Mesenteric fat pad (tissue), 1 donor: ENCODE measurements at regions not wholly inside any gene's neighbourhood (a gene's known extent, or its start where the extent isn't known, plus 50 kb on each side); places are given as distances from the start of the nearest gene placed in this dataset.

ENCODE experiments used
- DNase-seq: peaks from one replicate; pipeline ENCODE4 v3.0.0-alpha.2; 2020; ENCODE audit warnings: low spot score
- donor health status: DM: yes; HTN: yes; CAD: no.

DNA sequence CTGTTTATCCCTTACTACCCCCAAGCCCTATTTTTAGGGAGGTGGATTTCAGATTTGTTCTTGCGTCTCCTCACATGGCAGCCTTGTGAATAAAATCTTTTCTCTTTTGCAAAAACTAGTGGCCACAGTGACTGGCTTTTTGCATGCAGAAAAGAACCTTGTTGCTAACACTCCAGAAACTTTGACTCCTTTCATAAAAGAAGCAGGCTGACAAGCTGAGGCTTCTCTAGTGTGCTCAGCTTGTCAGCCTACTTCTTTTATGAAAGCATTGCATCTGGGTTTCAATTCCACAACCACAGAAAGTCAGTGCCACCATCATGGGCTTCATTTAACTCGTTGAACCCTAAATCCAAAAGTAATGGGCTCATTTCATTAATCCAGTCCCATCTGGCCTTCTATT, 761.0 kb upstream of the COBL start:
- DNase-seq, result no peak

- DNase-seq, result no peak
These were observed 758.3 kb upstream of the COBL start for GRCh38 chr7:52074912-52075311.

DNA sequence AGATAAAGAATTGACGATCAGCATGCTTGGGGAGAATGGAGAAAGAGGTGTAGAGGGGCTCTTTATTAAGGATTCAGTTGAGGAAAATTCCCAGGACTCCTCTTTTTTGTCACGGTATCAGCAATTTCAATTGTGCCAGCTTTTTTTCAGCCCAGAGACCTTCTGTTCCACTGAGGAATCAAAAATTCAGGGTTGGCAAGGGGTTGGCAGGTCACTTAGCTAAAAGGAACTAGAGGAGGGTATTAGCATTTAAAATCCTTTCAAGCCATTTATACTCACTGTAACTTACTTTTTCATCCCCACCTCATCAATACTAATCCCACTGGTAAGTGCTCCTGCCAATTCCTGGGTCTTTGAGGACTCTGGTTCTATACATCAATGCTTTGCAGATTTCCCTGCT, 757.5 kb upstream of the COBL start:
- DNase-seq, result no peak

GRCh38 chr7:52071744-52072143, 755.1 kb upstream of the COBL start:
- no peak for DNase-seq

DNA sequence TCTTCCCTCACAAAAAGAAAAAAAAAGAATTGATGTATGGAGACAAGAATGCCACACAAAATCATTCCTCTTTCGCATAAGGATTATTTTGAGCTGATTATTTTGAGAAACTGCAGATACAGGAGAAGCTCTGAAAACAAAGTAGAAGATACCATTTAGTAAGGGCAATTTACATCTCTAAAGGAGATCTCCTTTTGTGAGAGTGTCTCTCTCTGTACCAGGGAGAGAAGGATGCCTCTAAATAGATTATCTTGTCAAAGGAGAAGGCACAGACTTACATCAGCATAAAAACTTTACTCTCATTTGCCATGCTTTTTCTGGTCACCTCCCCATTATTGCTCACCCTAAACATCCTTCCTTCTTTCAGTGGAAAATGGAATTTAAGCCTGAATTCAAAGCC, 747.9 kb upstream of the COBL start:
- DNase-seq, result no peak

- DNase-seq, result no peak
These were observed 745.1 kb upstream of the COBL start for GRCh38 chr7:52061666-52062065.

- no peak for DNase-seq
These were observed 736.9 kb upstream of the COBL start for GRCh38 chr7:52053525-52053924.

- no peak for DNase-seq
These were observed 714.1 kb upstream of the COBL start for GRCh38 chr7:52030722-52031121.

DNA sequence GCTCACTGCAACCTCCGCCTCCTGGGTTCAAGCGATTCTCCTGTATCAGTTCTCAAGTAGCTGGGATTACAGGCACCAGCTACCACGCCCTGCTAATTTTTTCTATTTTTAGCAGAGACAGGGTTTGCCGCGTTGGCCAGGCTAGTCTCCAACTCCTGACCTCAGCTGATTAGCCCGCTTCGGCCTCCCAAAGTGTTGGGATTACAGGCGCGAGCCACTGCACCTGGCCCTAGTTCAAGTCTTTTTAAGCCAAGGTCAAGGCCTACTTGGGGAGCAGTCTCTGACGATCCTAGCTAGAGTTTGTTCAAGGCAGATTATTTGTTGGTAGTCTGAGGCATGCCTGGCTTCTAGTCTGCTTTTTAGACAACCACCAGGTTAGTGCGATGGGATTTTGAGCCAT, 709.5 kb upstream of the COBL start:
- no peak for DNase-seq

GRCh38 chr7:52021343-52021742, 704.7 kb upstream of the COBL start:
- DNase-seq, result no peak

- DNase-seq, result no peak
These were observed 702.1 kb upstream of the COBL start for GRCh38 chr7:52018680-52019054.

GRCh38 chr7:52017802-52018679, 701.4 kb upstream of the COBL start:
- no peak for DNase-seq

GRCh38 chr7:52009181-52009580, 692.6 kb upstream of the COBL start:
- no peak for DNase-seq

- no peak for DNase-seq
These were observed 690.1 kb upstream of the COBL start for GRCh38 chr7:52006674-52007073.

DNA sequence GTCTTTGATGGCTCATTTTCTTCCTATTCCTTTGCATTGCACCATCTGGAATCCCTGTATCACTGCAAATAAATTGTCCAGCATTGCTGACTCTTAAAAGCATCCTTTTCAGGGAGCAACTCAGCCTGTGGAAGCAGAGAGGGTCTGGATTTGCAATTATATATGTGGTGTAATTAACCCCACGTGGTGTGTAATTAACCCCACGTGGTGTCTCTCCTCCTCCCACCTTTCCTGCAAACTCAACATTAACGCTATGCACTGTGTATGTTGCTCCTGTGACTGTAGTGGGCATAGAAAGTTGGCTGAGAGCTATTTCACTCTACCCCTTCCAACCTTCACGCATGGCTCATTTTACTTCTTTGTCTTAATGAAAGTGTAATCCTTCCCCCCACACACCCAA, 689.0 kb upstream of the COBL start:
- no peak for DNase-seq

GRCh38 chr7:51995596-51996179, 679.1 kb upstream of the COBL start:
- DNase-seq, result no peak

GRCh38 chr7:51982653-51983052, 666.0 kb upstream of the COBL start:
- no peak for DNase-seq

GRCh38 chr7:51980812-51981211, 664.2 kb upstream of the COBL start:
- no peak for DNase-seq

DNA sequence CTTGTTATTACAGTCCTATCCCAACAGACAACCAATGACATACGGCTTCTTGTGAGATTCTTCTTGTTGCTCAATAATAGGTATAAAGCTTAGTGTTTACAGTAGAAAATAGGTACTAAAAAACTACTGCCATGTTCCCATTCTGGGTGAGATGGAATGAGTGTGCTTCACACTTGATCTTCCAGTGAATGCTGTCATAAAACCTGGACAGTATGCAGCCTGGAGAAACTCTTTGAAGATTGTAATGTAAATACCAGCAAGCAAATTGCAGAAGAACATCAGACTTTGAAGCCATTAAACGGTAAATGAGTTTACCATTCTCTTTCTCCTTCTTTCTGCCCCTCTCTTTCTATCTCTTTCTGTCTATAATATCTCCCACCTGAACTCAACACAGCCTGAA, 663.7 kb upstream of the COBL start:
- no peak for DNase-seq

DNA sequence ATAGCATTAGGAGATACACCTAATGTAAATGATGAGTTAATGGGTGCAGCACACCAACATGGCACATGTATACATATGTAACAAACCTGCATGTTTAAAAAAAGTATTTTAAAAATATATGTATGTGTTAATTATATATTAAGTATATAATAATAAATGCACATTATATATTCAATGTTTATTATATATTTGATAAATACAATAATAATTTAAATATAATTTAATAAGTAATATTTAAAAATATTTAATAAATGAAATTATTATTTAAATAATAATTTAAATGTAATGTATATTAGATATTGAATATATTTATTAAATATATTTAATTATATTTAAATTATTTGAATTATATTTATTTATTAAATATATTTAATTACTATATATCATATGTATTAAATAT, 661.3 kb upstream of the COBL start:
- DNase-seq, result no peak

DNA sequence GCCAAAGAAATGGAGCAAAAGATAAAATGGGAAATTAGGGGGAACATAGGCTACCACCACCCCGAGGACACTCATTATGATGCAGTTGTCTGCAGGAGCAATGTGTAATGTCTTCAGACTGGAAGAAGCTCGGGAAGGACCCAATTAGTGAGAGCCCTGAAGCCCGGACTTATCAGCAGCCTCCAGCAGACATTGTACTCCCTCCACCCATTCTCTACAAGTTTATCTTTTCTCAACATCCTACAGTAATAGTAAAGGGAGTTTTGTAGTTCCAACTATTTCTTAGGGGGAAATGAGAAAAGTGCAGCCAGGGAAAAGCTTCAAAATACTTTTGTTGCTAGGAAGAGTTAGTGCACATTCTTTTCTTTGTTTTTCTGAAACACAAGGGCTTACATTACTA, 657.3 kb upstream of the COBL start:
- no peak for DNase-seq

DNA sequence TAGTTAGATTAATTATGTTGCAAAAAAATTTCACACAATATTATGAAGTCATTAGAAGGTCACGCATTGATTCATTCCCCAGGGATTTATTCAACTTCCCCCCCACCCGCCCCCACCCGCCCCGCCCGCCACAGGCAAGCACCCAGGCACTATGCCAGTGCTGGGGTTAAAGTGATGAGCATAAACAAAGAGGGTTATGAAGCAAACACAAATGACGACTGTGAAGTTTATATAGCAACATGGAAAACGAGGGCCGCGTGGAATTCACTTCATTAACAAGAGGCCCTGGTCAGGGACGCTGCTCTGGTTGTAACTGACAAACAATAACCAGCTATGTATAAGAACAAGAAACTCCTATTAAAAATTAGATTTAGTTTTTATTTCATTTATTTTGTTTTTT, 656.5 kb upstream of the COBL start:
- no peak for DNase-seq

- no peak for DNase-seq
These were observed 654.5 kb upstream of the COBL start for GRCh38 chr7:51970961-51971665.
